NB4 (cell line): ENCODE measurements at regions not wholly inside any gene's neighbourhood (a gene's known extent, or its start where the extent isn't known, plus 50 kb on each side); places are given as distances from the start of the nearest gene placed in this dataset.

Source experiments
- DNase-seq: peaks from one replicate; pipeline ENCODE4 v3.0.0; 2010; ENCODE audit warnings: low read depth
- H3K4me3 ChIP-seq: one replicate; pipeline ENCODE4 v1.5.1; 2011; ENCODE audit warnings: mild to moderate bottlenecking, low read depth, low read length, moderate library complexity
- CTCF ChIP-seq: IDR thresholded peaks from one replicate; pipeline ENCODE4 v1.5.1; 2012; ENCODE audit warnings: low read depth, low read length
- MAX ChIP-seq: IDR thresholded peaks from 2 replicates; pipeline ENCODE4 v1.6.1; 2011; ENCODE audit warnings: low read depth, low read length
- MYC ChIP-seq: IDR thresholded peaks from 2 replicates; pipeline ENCODE4 v1.6.1; 2011; ENCODE audit warnings: low read depth, low read length
- POLR2A ChIP-seq: IDR thresholded peaks from 2 replicates; pipeline ENCODE4 v1.6.1; 2011; ENCODE audit warnings: mild to moderate bottlenecking; ENCODE audit not compliant: insufficient read length; ENCODE audit errors: extremely low read depth

GRCh38 chr13:33494596-33495204 lies 209.1 kb upstream of the STARD13 start:
- no peak overlapping the region for H3K4me3 ChIP-seq
- TF ChIP-seq MAX, result no peak
- TF ChIP-seq MYC, result no peak
- no peak for TF ChIP-seq POLR2A
- TF ChIP-seq CTCF, result no peak
- DNase-seq, result no peak

GRCh38 chr13:33496336-33496735 lies 210.8 kb upstream of the STARD13 start:
- TF ChIP-seq POLR2A, result no peak
- TF ChIP-seq MYC, result no peak
- TF ChIP-seq CTCF, result no peak
- no peak for TF ChIP-seq MAX
- no peak overlapping the region for H3K4me3 ChIP-seq
- DNase-seq, result no peak

GRCh38 chr13:33497146-33497845 lies 211.7 kb upstream of the STARD13 start:
- H3K4me3 ChIP-seq, result no peak overlapping the region
- DNase-seq, result no peak
- TF ChIP-seq MAX, result no peak
- TF ChIP-seq CTCF, result no peak
- no peak for TF ChIP-seq POLR2A
- TF ChIP-seq MYC, result no peak

- no peak for DNase-seq
- H3K4me3 ChIP-seq, result no peak overlapping the region
- TF ChIP-seq MYC (no peak), POLR2A (no peak), CTCF (no peak)
These were observed 222.5 kb upstream of the STARD13 start for GRCh38 chr13:33508060-33508459.

- no peak overlapping the region for H3K4me3 ChIP-seq
- TF ChIP-seq CTCF, result no peak
- TF ChIP-seq MAX, result no peak
- no peak for TF ChIP-seq POLR2A
- TF ChIP-seq MYC, result no peak
- no peak for DNase-seq
These were observed 224.2 kb upstream of the STARD13 start for GRCh38 chr13:33509642-33510229.
